Tibial nerve (tissue), 4 donors: ENCODE measurements at regions not wholly inside any gene's neighbourhood (a gene's known extent, or its start where the extent isn't known, plus 50 kb on each side); places are given as distances from the start of the nearest gene placed in this dataset.

Source experiments
- EP300 ChIP-seq, 2 donors: sonication (generic); formaldehyde crosslinking; IDR thresholded peaks; one replicate each; pipeline ENCODE4 v1.6.1; 2017; ENCODE audit warnings: antibody characterized with exemption in 2 of 2, mild to moderate bottlenecking in 1 of 2
- POLR2A ChIP-seq, 2 donors: fragments of 450-650 bp; IDR thresholded peaks; one replicate each; pipeline ENCODE4 v1.6.1; 2017; ENCODE audit warnings: antibody characterized with exemption in 2 of 2, mild to moderate bottlenecking in 2 of 2, moderate library complexity in 2 of 2
- TF ChIP-seq, protein P1 (sequence below), 5 experiments: fragments of 200-600 bp in 3 of 5; fragments of 450-650 bp in 2 of 5; sonication (generic) in 3 of 5; IDR thresholded peaks; one replicate each; pipeline ENCODE4 v1.5.1; 2016 to 2019; ENCODE audit warnings: antibody characterized with exemption in 5 of 5, mild to moderate bottlenecking in 3 of 5, moderate library complexity in 2 of 5

DNA sequence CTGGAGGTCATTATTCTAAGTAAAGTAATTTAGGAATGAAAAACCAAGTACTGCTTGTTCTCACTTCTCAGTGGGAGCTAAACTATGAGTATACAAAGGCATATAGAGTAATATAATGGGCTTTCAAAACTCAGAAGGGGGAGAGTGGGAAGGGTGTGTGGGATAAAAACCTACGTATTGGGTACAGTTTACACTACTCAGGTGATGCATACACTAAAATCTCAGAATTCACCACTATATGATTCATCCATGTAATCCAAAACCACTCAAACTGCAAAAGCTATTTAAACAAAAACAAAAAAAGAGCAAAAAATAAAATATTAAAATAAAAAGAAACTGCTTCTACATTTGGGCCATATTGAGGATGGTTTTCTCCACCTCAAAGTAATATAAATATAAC lies 623.3 kb downstream of the NSUN3 start:
- TF ChIP-seq, protein P1, sequence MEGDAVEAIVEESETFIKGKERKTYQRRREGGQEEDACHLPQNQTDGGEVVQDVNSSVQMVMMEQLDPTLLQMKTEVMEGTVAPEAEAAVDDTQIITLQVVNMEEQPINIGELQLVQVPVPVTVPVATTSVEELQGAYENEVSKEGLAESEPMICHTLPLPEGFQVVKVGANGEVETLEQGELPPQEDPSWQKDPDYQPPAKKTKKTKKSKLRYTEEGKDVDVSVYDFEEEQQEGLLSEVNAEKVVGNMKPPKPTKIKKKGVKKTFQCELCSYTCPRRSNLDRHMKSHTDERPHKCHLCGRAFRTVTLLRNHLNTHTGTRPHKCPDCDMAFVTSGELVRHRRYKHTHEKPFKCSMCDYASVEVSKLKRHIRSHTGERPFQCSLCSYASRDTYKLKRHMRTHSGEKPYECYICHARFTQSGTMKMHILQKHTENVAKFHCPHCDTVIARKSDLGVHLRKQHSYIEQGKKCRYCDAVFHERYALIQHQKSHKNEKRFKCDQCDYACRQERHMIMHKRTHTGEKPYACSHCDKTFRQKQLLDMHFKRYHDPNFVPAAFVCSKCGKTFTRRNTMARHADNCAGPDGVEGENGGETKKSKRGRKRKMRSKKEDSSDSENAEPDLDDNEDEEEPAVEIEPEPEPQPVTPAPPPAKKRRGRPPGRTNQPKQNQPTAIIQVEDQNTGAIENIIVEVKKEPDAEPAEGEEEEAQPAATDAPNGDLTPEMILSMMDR (IDR thresholded peaks at IDR 0.05): no peak
- TF ChIP-seq EP300 (IDR thresholded peaks at IDR 0.05) (no peak), POLR2A (IDR thresholded peaks at IDR 0.05) (no peak)
